ENCODE measurements at regions not wholly inside any gene's neighbourhood (a gene's known extent, or its start where the extent isn't known, plus 50 kb on each side); places are given as distances from the start of the nearest gene placed in this dataset.

DNA sequence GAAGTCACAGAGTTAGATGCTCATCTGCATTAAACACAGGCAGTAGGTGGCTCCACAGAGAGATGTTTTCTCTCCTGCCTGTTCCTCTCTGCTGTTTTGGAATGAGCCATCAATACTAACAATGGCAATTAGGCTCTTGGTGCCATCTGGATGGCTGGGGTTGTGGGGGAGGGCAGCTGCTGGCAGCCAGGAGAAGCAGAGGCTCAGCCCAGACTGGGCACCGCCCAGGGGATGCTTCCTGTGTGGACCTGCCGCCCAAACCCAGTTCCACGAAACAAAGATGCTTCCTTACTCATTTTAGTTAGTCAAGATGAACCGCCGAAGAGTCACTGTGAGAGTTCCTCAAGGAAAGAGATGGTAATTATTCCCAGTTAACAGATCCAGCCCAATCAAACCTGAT lies 50.8 kb upstream of the PCDH8 start:
- Histone ChIP-seq H2BK120ac (ENCODE audit: low read depth, low read length) (no peak overlapping the region), H2BK5ac (ENCODE audit: low read length) (no peak overlapping the region), H3K23ac (ENCODE audit: low read depth, low read length, poor library complexity) (no peak overlapping the region), H3K9me3 (replicated peaks in 1 of 2; ENCODE audit: control insufficient read depth in 2 of 2, insufficient read depth in 1 of 2, low read depth in 1 of 2, low read length in 2 of 2) (no peaks in the 10 kb centered on the region), H2AK5ac (ENCODE audit: low read depth, low read length) (no peak overlapping the region), H3K14ac (ENCODE audit: low read length) (no peak overlapping the region), H3K18ac (ENCODE audit: low read length) (no peak overlapping the region), H4K91ac (ENCODE audit: low read depth, low read length, poor library complexity) (no peak overlapping the region), H3K4me3 (ENCODE audit: low read length in 2 of 2) (no peak overlapping the region), H3K36me3 (replicated peaks in 1 of 2; ENCODE audit: control insufficient read depth in 2 of 2, insufficient read depth in 2 of 2, low read length in 2 of 2) (no peaks in the 10 kb centered on the region), H2BK15ac (ENCODE audit: low read length) (no peak overlapping the region), H3K27ac (replicated peaks; ENCODE audit: low read length) (no peak overlapping the region), H2AFZ (ENCODE audit: low read length) (peak overlapping the region; percentile 24), H3K4ac (ENCODE audit: low read length) (no peak overlapping the region), H3K79me1 (ENCODE audit: low read depth, low read length) (no peaks in the 10 kb centered on the region), H4K8ac (ENCODE audit: low read depth, low read length) (no peak overlapping the region), H2BK12ac (ENCODE audit: low read length) (no peak overlapping the region), H3K4me2 (ENCODE audit: insufficient read depth, low read length, poor library complexity, severe bottlenecking) (no peak overlapping the region), H3K4me1 (ENCODE audit: control insufficient read depth in 2 of 2, insufficient read depth in 1 of 2, low read depth in 1 of 2, low read length in 2 of 2) (peaks cover 6 to 28% of the 10 kb centered on the region in 2 donors), H3K27me3 (ENCODE audit: control insufficient read depth in 3 of 3, insufficient read depth in 3 of 3, low read depth in 1 of 3, low read length in 3 of 3) (no peaks in the 10 kb centered on the region), H3K9ac (ENCODE audit: low read depth, low read length, poor library complexity) (no peak overlapping the region)
- DNase-seq (ENCODE audit: low spot score), result no peak
- WGBS, 2 donors (ENCODE audit: extremely low coverage in 2 of 2, insufficient read length in 2 of 2, insufficient replicate concordance in 1 of 2), result no CpG with 5 or more reads among the region's 5 CpGs

All from neuronal stem cell (in vitro differentiated cells).